SK-N-SH (cell line): ENCODE measurements at regions not wholly inside any gene's neighbourhood (a gene's known extent, or its start where the extent isn't known, plus 50 kb on each side); places are given as distances from the start of the nearest gene placed in this dataset.

Experiments used
- CTCF ChIA-PET: fragments of 300-600, 350-600 bp; formaldehyde crosslinking; extraction: SDS; loops from one replicate; lab custom pipeline; 2021; lab: Yijun Ruan, JAX
- POLR2A ChIA-PET: fragments of 350-600 bp; sonication (Branson Sonifier 250); formaldehyde crosslinking; extraction: SDS; loops from one replicate; lab custom pipeline; 2020; ENCODE audit warnings: antibody characterized with exemption, inconsistent platforms; lab: Yijun Ruan, JAX
- DNase-seq: peaks from one replicate; pipeline ENCODE4 v3.0.0; 2012
- H2AFZ ChIP-seq: fragments of 200-600 bp; sonication (generic); 2 replicates; pipeline ENCODE4 v1.8.1; 2016; ENCODE audit warnings: antibody characterized with exemption, mild to moderate bottlenecking, low read depth
- H3F3A ChIP-seq: fragments of 200-600 bp; sonication (generic); replicated peaks from 2 replicates; pipeline ENCODE3; 2016; ENCODE audit warnings: antibody characterized with exemption, mild to moderate bottlenecking; ENCODE audit not compliant: insufficient read depth
- H3K27ac ChIP-seq, 2 experiments: fragments of 200-500 bp in 1 of 2; fragments of 200-600 bp in 1 of 2; sonication (Bioruptor generic) in 1 of 2; sonication (generic), shearing (Covaris generic) in 1 of 2; 2 replicates each; pipeline versions ENCODE4 v1.5.1 to v1.6.1; 2014 to 2016; ENCODE audit warnings: low read depth in 2 of 2, inconsistent platforms in 1 of 2, low read length in 1 of 2, mild to moderate bottlenecking in 1 of 2, mixed read lengths in 1 of 2
- H3K27me3 ChIP-seq: fragments of 200-600 bp; sonication (generic), shearing (Covaris generic); 2 replicates; pipeline ENCODE4 v1.6.1; 2016; ENCODE audit warnings: mixed run types; ENCODE audit not compliant: insufficient read depth
- H3K36me3 ChIP-seq, 2 experiments: fragments of 200-500 bp in 1 of 2; fragments of 200-600 bp in 1 of 2; sonication (Bioruptor generic) in 1 of 2; sonication (generic) in 1 of 2; replicated peaks in 1 of 2; 2 replicates each; pipeline versions ENCODE3 to v1.5.1; 2014 to 2016; ENCODE audit warnings: low read length in 1 of 2, mild to moderate bottlenecking in 1 of 2; ENCODE audit not compliant: insufficient read depth in 2 of 2, control insufficient read depth in 1 of 2
- H3K4me1 ChIP-seq, 2 experiments: fragments of 200-500 bp in 1 of 2; fragments of 200-600 bp in 1 of 2; sonication (Bioruptor generic) in 1 of 2; sonication (generic), shearing (Covaris generic) in 1 of 2; 2 replicates each; pipeline versions ENCODE4 v1.5.1 to v1.6.1; 2014 to 2016; ENCODE audit warnings: low read depth in 1 of 2, low read length in 1 of 2, mixed run types in 1 of 2; ENCODE audit not compliant: insufficient read depth in 2 of 2, control insufficient read depth in 1 of 2
- H3K4me2 ChIP-seq: fragments of 200-600 bp; sonication (generic), shearing (Covaris generic); 2 replicates; pipeline ENCODE4 v1.6.1; 2017; ENCODE audit warnings: mixed run types
- H3K4me3 ChIP-seq, 2 experiments: fragments of 200-500 bp in 1 of 2; fragments of 200-600 bp in 1 of 2; sonication (Bioruptor generic) in 1 of 2; sonication (generic), shearing (Covaris generic) in 1 of 2; 2 replicates each; pipeline versions ENCODE4 v1.5.1 to v1.8.1; 2014 to 2016; ENCODE audit warnings: low read depth in 2 of 2, inconsistent platforms in 1 of 2, low read length in 1 of 2, mild to moderate bottlenecking in 1 of 2, mixed read lengths in 1 of 2, moderate library complexity in 1 of 2
- H3K79me2 ChIP-seq: fragments of 200-600 bp; sonication (generic); 2 replicates; pipeline ENCODE4 v1.8.1; 2017; ENCODE audit warnings: mild to moderate bottlenecking; ENCODE audit not compliant: insufficient read depth
- H3K9ac ChIP-seq: fragments of 200-600 bp; sonication (generic); 2 replicates; pipeline ENCODE4 v1.6.1; 2017; ENCODE audit warnings: mixed run types
- H3K9me2 ChIP-seq: fragments of 200-600 bp; sonication (generic); 2 replicates; pipeline ENCODE4 v1.6.1; 2017; ENCODE audit warnings: mixed run types
- H3K9me3 ChIP-seq: fragments of 200-600 bp; sonication (generic); 2 replicates; pipeline ENCODE4 v1.6.1; 2017; ENCODE audit warnings: mixed run types, mild to moderate bottlenecking, moderate library complexity
- H4K20me1 ChIP-seq: fragments of 200-600 bp; sonication (generic); 2 replicates; pipeline ENCODE4 v1.6.1; 2017; ENCODE audit warnings: mild to moderate bottlenecking, mixed run types; ENCODE audit not compliant: insufficient read depth
- CHD2 ChIP-seq: fragments of 150-350 bp; IDR thresholded peaks from 2 replicates; pipeline ENCODE4 v1.6.1; 2018; ENCODE audit warnings: low read length; ENCODE audit not compliant: partially characterized antibody
- EP300 ChIP-seq, 2 experiments: IDR thresholded peaks; 2 replicates each; pipeline versions ENCODE4 v1.4.0 to v1.6.1; 2012; ENCODE audit warnings: borderline replicate concordance in 1 of 2, low read depth in 1 of 2, low read length in 1 of 2
- EZH2phosphoT487 ChIP-seq: fragments of 200-600 bp; sonication (generic); IDR thresholded peaks from 2 replicates; pipeline ENCODE4 v1.6.1; 2017; ENCODE audit warnings: low read depth, mixed run types, mild to moderate bottlenecking, antibody characterized with exemption, moderate library complexity, borderline replicate concordance
- FOSL2 ChIP-seq: IDR thresholded peaks from 2 replicates; pipeline ENCODE4 v1.4.0; 2012; ENCODE audit warnings: low read depth, mild to moderate bottlenecking, moderate library complexity, borderline replicate concordance
- FOXM1 ChIP-seq: IDR thresholded peaks from 2 replicates; pipeline ENCODE4 v1.4.0; 2012; ENCODE audit warnings: low read depth, mild to moderate bottlenecking
- GABPA ChIP-seq: IDR thresholded peaks from 2 replicates; pipeline ENCODE4 v1.4.0; 2012; ENCODE audit warnings: low read depth, mild to moderate bottlenecking
- JUND ChIP-seq: IDR thresholded peaks from 2 replicates; pipeline ENCODE4 v1.4.0; 2012
- MEF2A ChIP-seq: IDR thresholded peaks from 2 replicates; pipeline ENCODE4 v1.4.0; 2012; ENCODE audit warnings: low read depth, borderline replicate concordance
- NFIC ChIP-seq: IDR thresholded peaks from 2 replicates; pipeline ENCODE4 v1.4.0; 2012; ENCODE audit warnings: borderline replicate concordance
- PBX3 ChIP-seq: IDR thresholded peaks from 2 replicates; pipeline ENCODE4; 2012
- RCOR1 ChIP-seq: fragments of 150-350 bp; IDR thresholded peaks from 2 replicates; pipeline ENCODE4 v1.6.1; 2017; ENCODE audit warnings: antibody characterized with exemption, low read length
- SMC3 ChIP-seq: IDR thresholded peaks from 2 replicates; pipeline ENCODE4 v1.6.1; 2012; ENCODE audit warnings: low read depth, low read length, improper control_type of control experiment
- TAF1 ChIP-seq: IDR thresholded peaks from 2 replicates; pipeline ENCODE4 v1.6.1; 2012; ENCODE audit warnings: low read depth, mild to moderate bottlenecking, low read length, moderate library complexity, borderline replicate concordance
- TCF12 ChIP-seq: IDR thresholded peaks from 2 replicates; pipeline ENCODE4 v1.4.0; 2012
- TEAD4 ChIP-seq: IDR thresholded peaks from 2 replicates; pipeline ENCODE4 v1.4.0; 2012; ENCODE audit warnings: mild to moderate bottlenecking, borderline replicate concordance; ENCODE audit not compliant: insufficient read depth
- USF1 ChIP-seq: IDR thresholded peaks from 2 replicates; pipeline ENCODE4 v1.4.0; 2012; ENCODE audit warnings: low read depth, borderline replicate concordance
- ZBTB33 ChIP-seq: IDR thresholded peaks from 2 replicates; pipeline ENCODE4 v1.4.0; 2012; ENCODE audit warnings: low read depth, borderline replicate concordance
- WGBS: methylation state at CpG from one replicate; pipeline ENCODE4 v1.1.6; 2017; ENCODE audit warnings: low lambda C conversion rate; 5-methylcytosine and 5-hydroxymethylcytosine counted together
- TF ChIP-seq, protein P1 (sequence below): fragments of 200-600 bp; sonication (generic); IDR thresholded peaks from 2 replicates; pipeline ENCODE4 v1.6.1; 2017; ENCODE audit warnings: antibody characterized with exemption, mild to moderate bottlenecking, moderate library complexity

DNA sequence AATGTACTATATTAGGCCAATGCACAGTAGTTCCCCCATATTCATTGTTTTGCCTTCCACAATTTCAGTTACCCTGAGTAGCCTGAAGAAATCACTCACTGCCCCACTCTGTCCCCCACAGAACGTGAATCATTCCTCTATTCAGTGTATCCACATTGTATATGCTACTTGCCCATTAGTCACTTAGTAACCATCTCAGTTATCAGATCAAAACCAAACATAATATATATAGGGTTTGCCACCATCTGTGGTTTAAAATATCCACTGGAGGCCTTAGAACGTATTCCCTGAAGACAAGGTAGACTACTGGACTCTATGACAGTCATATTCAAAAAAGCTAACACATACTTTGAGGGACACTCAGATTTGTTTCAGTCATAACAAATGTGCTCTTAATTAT lies 465.7 kb upstream of the RGMB start (continued):
- no peak for TF ChIP-seq CHD2
- no peak for TF ChIP-seq ZBTB33

GRCh38 chr5:98308231-98308630 lies 465.2 kb upstream of the RGMB start:
- WGBS: 76% methylated on average over 1 of the region's 1 CpG
- Histone ChIP-seq H3K9me3 (no peaks in the 10 kb centered on the region), H3K79me2 (no peaks in the 10 kb centered on the region), H3K27ac (peak overlapping the region; percentile 86 to 100; a peak in 3 of 4 replicates), H3F3A (peaks cover 55% of the 10 kb centered on the region), H3K9ac (peak overlapping the region; percentile 81), H3K27me3 (no peaks in the 10 kb centered on the region), H4K20me1 (no peaks in the 10 kb centered on the region), H3K4me1 (peaks cover 0 to 27% of the 10 kb centered on the region in 2 experiments; a peak in 3 of 4 replicates), H3K9me2 (no peaks in the 10 kb centered on the region), H3K4me2 (peak overlapping the region; percentile 58; the same call in 1 of the 2 replicates), H3K36me3 (no peaks in the 10 kb centered on the region), H2AFZ (no peak overlapping the region), H3K4me3 (no peak overlapping the region)
- CTCF ChIA-PET: no interaction called here
- TF ChIP-seq TAF1 (no peak), SMC3 (no peak)
- POLR2A ChIA-PET: no interaction called here
- no peak for DNase-seq

DNA sequence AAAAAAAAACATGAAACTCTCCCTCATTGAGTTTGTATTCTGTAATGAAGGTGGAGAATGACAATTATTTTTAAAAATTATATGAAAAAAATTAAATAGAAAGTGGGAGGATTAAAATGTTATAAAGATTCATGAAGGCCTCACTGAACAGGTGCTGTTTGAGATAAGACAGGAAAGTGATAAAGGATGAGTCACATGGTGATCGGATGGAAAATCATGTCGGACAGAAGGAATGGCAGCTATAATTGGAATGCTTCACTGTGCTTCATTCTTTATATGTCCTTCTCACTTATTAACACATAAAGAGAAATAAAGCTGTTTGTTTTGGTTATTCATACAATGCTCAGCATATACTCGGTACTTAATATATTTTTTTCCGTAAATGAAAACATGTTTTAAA lies 464.5 kb upstream of the RGMB start:
- Histone ChIP-seq H3K9me2 (no peaks in the 10 kb centered on the region), H2AFZ (no peak overlapping the region), H3K4me1 (peaks cover 0 to 34% of the 10 kb centered on the region in 2 experiments; a peak in 3 of 4 replicates), H3K27ac (peak overlapping the region; percentile 86 to 100; a peak in 3 of 4 replicates), H4K20me1 (no peaks in the 10 kb centered on the region), H3K4me3 (peak overlapping the region; percentile 35 to 48; a peak in 3 of 4 replicates), H3K79me2 (no peaks in the 10 kb centered on the region), H3K27me3 (no peaks in the 10 kb centered on the region), H3K36me3 (no peaks in the 10 kb centered on the region), H3K4me2 (peak overlapping the region; percentile 58), H3K9me3 (no peaks in the 10 kb centered on the region), H3K9ac (peak overlapping the region; percentile 81), H3F3A (peaks cover 55% of the 10 kb centered on the region)
- CTCF ChIA-PET: no interaction called here
- DNase-seq: no peak
- WGBS: 15% methylated on average over 4 of the region's 4 CpGs
- POLR2A ChIA-PET: no interaction called here
- TF ChIP-seq EZH2phosphoT487 (no peak), PBX3 (peak; percentile 67), FOXM1 (0 out of 2 replicates have a peak, but pooled peaks have one; percentile 29), FOSL2 (peak; percentile 73; the same call in 1 of the 2 replicates), MEF2A (peak; percentile 29; the same call in 1 of the 2 replicates), TEAD4 (0 out of 2 replicates have a peak, but pooled peaks have one; percentile 29), GABPA (no peak), NFIC (0 out of 2 replicates have a peak, but pooled peaks have one; percentile 34), JUND (peak; percentile 67), RCOR1 (no peak), TCF12 (peak; percentile 85), USF1 (0 out of 2 replicates have a peak, but pooled peaks have one; percentile 8), EP300 (IDR thresholded peaks at IDR 0.05; ENCODE audit: borderline replicate concordance in 1 of 2, low read depth in 1 of 2, low read length in 1 of 2) (peak in 1 of 2 experiments; percentile 78; a peak in 2 of 4 replicates), CHD2 (no peak)
- TF ChIP-seq, protein P1, sequence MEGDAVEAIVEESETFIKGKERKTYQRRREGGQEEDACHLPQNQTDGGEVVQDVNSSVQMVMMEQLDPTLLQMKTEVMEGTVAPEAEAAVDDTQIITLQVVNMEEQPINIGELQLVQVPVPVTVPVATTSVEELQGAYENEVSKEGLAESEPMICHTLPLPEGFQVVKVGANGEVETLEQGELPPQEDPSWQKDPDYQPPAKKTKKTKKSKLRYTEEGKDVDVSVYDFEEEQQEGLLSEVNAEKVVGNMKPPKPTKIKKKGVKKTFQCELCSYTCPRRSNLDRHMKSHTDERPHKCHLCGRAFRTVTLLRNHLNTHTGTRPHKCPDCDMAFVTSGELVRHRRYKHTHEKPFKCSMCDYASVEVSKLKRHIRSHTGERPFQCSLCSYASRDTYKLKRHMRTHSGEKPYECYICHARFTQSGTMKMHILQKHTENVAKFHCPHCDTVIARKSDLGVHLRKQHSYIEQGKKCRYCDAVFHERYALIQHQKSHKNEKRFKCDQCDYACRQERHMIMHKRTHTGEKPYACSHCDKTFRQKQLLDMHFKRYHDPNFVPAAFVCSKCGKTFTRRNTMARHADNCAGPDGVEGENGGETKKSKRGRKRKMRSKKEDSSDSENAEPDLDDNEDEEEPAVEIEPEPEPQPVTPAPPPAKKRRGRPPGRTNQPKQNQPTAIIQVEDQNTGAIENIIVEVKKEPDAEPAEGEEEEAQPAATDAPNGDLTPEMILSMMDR: no peak
